HepG2 (cell line): ENCODE measurements at regions not wholly inside any gene's neighbourhood (a gene's known extent, or its start where the extent isn't known, plus 50 kb on each side); places are given as distances from the start of the nearest gene placed in this dataset.

Source experiments
- ATAC-seq: fragments of 200-7000 bp; cut with Tn5 transposase; 3 replicates; pipeline ENCODE4 v1.9.1; 2020; ENCODE audit warnings: mild to moderate bottlenecking, moderate library complexity
- BruUV-seq: library from RNA; stranded (reverse); fragments of 400-500 nt; replicated peaks from 2 replicates; lab custom pipeline; 2021; lab: Mats Ljungman, UMichigan
- CTCF ChIA-PET: fragments of 300-600 bp; formaldehyde crosslinking; extraction: SDS; loops from one replicate; lab custom pipeline; 2021; ENCODE audit warnings: low total read pairs, inconsistent platforms, low intra/inter-chr PET ratio; lab: Yijun Ruan, JAX
- POLR2A ChIA-PET: fragments of 350-600 bp; sonication (Branson Sonifier 250); formaldehyde crosslinking; loops from one replicate; lab custom pipeline; 2020; ENCODE audit warnings: antibody characterized with exemption, inconsistent platforms; lab: Yijun Ruan, JAX
- DNase-seq: peaks from one replicate; pipeline ENCODE4 v3.0.0-alpha.2; 2015; ENCODE audit warnings: low spot score
- FAIRE-seq: peaks from 3 replicates; lab custom pipeline; 2011; peaks lifted over from hg19 to GRCh38; lab: Jason Lieb, UNC
- H2AFZ ChIP-seq: one replicate; pipeline ENCODE4 v1.6.1; 2011; ENCODE audit warnings: low read length, inconsistent platforms
- H3K27ac ChIP-seq: fragments of 300-600 bp; 3 replicates; pipeline ENCODE4 v1.8.0; 2011; ENCODE audit warnings: mixed run types, mild to moderate bottlenecking, mixed read lengths, low read length, inconsistent platforms; ENCODE audit not compliant: insufficient read depth; ENCODE audit errors: extremely low read length
- H3K27me3 ChIP-seq, 2 experiments: fragments of 200-600 bp in 1 of 2; 2 replicates in 1 of 2; 3 replicates in 1 of 2; pipeline versions ENCODE4 v1.6.0 to v1.8.0; 2011; ENCODE audit warnings: low read length in 2 of 2, mild to moderate bottlenecking in 2 of 2, moderate library complexity in 2 of 2, inconsistent platforms in 1 of 2; ENCODE audit not compliant: insufficient read depth in 2 of 2, control insufficient read depth in 1 of 2
- H3K36me3 ChIP-seq, 2 experiments: fragments of 200-600 bp in 1 of 2; replicated peaks in 1 of 2; 2 replicates in 1 of 2; 3 replicates in 1 of 2; pipeline versions ENCODE4 v1.5.1 to v1.8.0; 2011; ENCODE audit warnings: low read length in 2 of 2, inconsistent platforms in 1 of 2; ENCODE audit not compliant: insufficient read depth in 2 of 2, control insufficient read depth in 1 of 2
- H3K4me1 ChIP-seq: 2 replicates; pipeline ENCODE4 v1.5.1; 2012; ENCODE audit warnings: low read length, inconsistent platforms; ENCODE audit not compliant: insufficient read depth
- H3K4me2 ChIP-seq: 2 replicates; pipeline ENCODE4 v1.6.0; 2011; ENCODE audit warnings: low read depth, low read length, inconsistent platforms
- H3K4me3 ChIP-seq, 3 experiments: fragments of 200-600 bp in 1 of 3; sonication (generic), shearing (Covaris generic) in 1 of 3; replicated peaks in 1 of 3; 2 replicates each; pipeline ENCODE4 v1.5.1; 2011 to 2016; ENCODE audit warnings: low read length in 3 of 3, inconsistent platforms in 2 of 3, low read depth in 2 of 3, mild to moderate bottlenecking in 2 of 3, control low read depth in 1 of 3, mixed read lengths in 1 of 3; ENCODE audit not compliant: insufficient read depth in 1 of 3
- H3K79me2 ChIP-seq: one replicate; pipeline ENCODE4 v1.6.1; 2011; ENCODE audit warnings: low read length, inconsistent platforms; ENCODE audit not compliant: insufficient read depth
- H3K9ac ChIP-seq: 2 replicates; pipeline ENCODE4 v1.6.0; 2011; ENCODE audit warnings: mild to moderate bottlenecking, low read depth, low read length, inconsistent platforms; ENCODE audit not compliant: insufficient read depth
- H3K9me3 ChIP-seq: 2 replicates; pipeline ENCODE4 v1.5.1; 2012; ENCODE audit warnings: mild to moderate bottlenecking, low read length
- H4K20me1 ChIP-seq: 2 replicates; pipeline ENCODE4 v1.6.0; 2011; ENCODE audit warnings: inconsistent platforms, mild to moderate bottlenecking, low read length, moderate library complexity; ENCODE audit not compliant: insufficient read depth
- BORCS8-MEF2B ChIP-seq: sonication (generic); formaldehyde crosslinking; IDR thresholded peaks from 2 replicates; pipeline ENCODE4 v1.8.0; 2022; ENCODE audit warnings: mild to moderate bottlenecking, missing genetic modification reagents
- U2AF1 ChIP-seq: fragments of 200-400 bp; formaldehyde crosslinking; optimal IDR thresholded peaks from 2 replicates; pipeline ENCODE3; 2017; ENCODE audit warnings: mild to moderate bottlenecking, low read depth, low read length
- ZNF329 ChIP-seq: sonication (generic); formaldehyde crosslinking; IDR thresholded peaks from 2 replicates; pipeline ENCODE4 v1.9.0; 2021; ENCODE audit warnings: low read depth, mild to moderate bottlenecking, missing genetic modification reagents
- ZNF431 ChIP-seq: sonication (generic); formaldehyde crosslinking; IDR thresholded peaks from 2 replicates; pipeline ENCODE4 v1.9.0; 2022; ENCODE audit warnings: missing genetic modification reagents, low read depth, mild to moderate bottlenecking, borderline replicate concordance
- ZNF782 ChIP-seq: sonication (generic); formaldehyde crosslinking; IDR thresholded peaks from 2 replicates; pipeline ENCODE4 v1.4.0; 2020; ENCODE audit warnings: missing genetic modification reagents, mild to moderate bottlenecking, borderline replicate concordance
- ZNF800 ChIP-seq: sonication (generic); formaldehyde crosslinking; IDR thresholded peaks from 2 replicates; pipeline ENCODE4 v1.4.0; 2020; ENCODE audit warnings: missing genetic modification reagents
- WGBS: methylation state at CpG from one replicate; pipeline ENCODE4 v1.1.6; 2017; ENCODE audit warnings: low lambda C conversion rate; 5-methylcytosine and 5-hydroxymethylcytosine counted together
- in situ Hi-C: cut with HindIII; loops from 2 replicates; pipeline ENCODE4 v1.10.0; 2017; ENCODE audit warnings: low pct_unique_long_range_greater_than_20kb; ENCODE audit not compliant: extremely low pct_ligation_motif_present
- intact Hi-C: fragments of 100-400 bp; cut with micrococcal nuclease; formaldehyde crosslinking; loops from one replicate; pipeline ENCODE4 v1.10.0; 2022; ENCODE audit not compliant: unreplicated experiment

GRCh38 chr4:163915896-163916295 is 421.4 kb downstream of the TMA16 start:
- POLR2A ChIA-PET, result no interaction called here
- Histone ChIP-seq H3K36me3 (no peaks in the 10 kb centered on the region), H3K79me2 (no peaks in the 10 kb centered on the region), H3K4me1 (no peaks in the 10 kb centered on the region), H3K27me3 (no peaks in the 10 kb centered on the region), H3K9ac (no peak overlapping the region), H2AFZ (no peak overlapping the region), H4K20me1 (no peaks in the 10 kb centered on the region), H3K4me2 (no peak overlapping the region), H3K9me3 (no peaks in the 10 kb centered on the region), H3K4me3 (no peak overlapping the region), H3K27ac (no peak overlapping the region)
- CTCF ChIA-PET, result no interaction called here
- TF ChIP-seq U2AF1, result no peak
- no peak for TF ChIP-seq BORCS8-MEF2B (CRISPR knock-in tag)
- TF ChIP-seq ZNF329 (CRISPR knock-in tag), result no peak
- in situ Hi-C loops, result no loop called here
- no peak for FAIRE-seq
- intact Hi-C loops, result no loop called here
- WGBS, result 0% methylated on average over 3 of the region's 3 CpGs
- no peak for ATAC-seq
- no peak for DNase-seq
- BruUV-seq, result no TSS peak

GRCh38 chr4:163920426-163920825 is 425.9 kb downstream of the TMA16 start:
- in situ Hi-C loops (no loop called here), intact Hi-C loops (no loop called here)
- H3K4me1 ChIP-seq, result no peaks in the 10 kb centered on the region
- BruUV-seq, result no TSS peak
- H3K4me3 ChIP-seq, result no peak overlapping the region
- H3K9me3 ChIP-seq, result no peaks in the 10 kb centered on the region
- no peak for FAIRE-seq
- H3K9ac ChIP-seq, result no peak overlapping the region
- CTCF ChIA-PET, result no interaction called here
- H3K36me3 ChIP-seq, result no peaks in the 10 kb centered on the region
- ATAC-seq, result no peak
- no peak overlapping the region for H3K4me2 ChIP-seq
- 5% methylated on average over 2 of the region's 2 CpGs for WGBS
- no peak overlapping the region for H2AFZ ChIP-seq
- TF ChIP-seq ZNF800 (no peak), ZNF782 (CRISPR knock-in tag) (no peak), ZNF431 (CRISPR knock-in tag) (no peak)
- no peaks in the 10 kb centered on the region for H4K20me1 ChIP-seq
- no peaks in the 10 kb centered on the region for H3K27me3 ChIP-seq
- H3K79me2 ChIP-seq, result no peaks in the 10 kb centered on the region
- POLR2A ChIA-PET, result no interaction called here
- no peak overlapping the region for H3K27ac ChIP-seq
- DNase-seq, result no peak
